ENCODE measurements at regions not wholly inside any gene's neighbourhood (a gene's known extent, or its start where the extent isn't known, plus 50 kb on each side); places are given as distances from the start of the nearest gene placed in this dataset.
"Not testable (repeated sequence)": the region's sequence is repeated elsewhere in the genome, so short reads cannot be mapped to it uniquely, and the experiment has no call there.

DNA sequence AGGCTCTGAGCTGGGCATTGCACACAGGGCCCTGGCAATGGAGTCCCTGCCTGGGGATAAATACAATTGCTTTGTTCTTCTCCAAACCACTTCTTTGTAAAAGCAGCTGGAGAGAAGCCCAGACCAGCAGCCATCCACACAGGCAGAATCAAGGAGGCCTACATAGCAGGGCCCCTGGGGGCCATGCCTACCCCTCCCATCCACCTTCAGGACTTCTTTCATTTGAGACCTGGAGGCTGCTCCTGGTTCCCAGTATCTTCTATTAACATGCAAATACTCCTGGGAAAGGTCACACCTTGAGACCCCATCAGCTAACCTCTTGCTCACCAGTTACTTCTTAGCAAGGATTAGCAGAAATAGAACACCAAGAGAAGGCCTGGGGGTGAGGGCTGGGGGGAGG is 511.1 kb downstream of the SOX6 start:
- Mint-ChIP-seq H3K4me3 (no peak overlapping the region), H3K36me3 (ENCODE audit: low read depth) (no peaks in the 10 kb centered on the region), H3K27ac (peak overlapping the region; percentile 53), H3K4me1 (peaks cover 26% of the 10 kb centered on the region), H3K27me3 (ENCODE audit: insufficient read depth) (no peaks in the 10 kb centered on the region), H3K9me3 (no peaks in the 10 kb centered on the region)
- Histone ChIP-seq H3K36me3 (ENCODE audit: control insufficient read depth, insufficient read depth, low read length) (no peaks in the 10 kb centered on the region), H3K27me3 (ENCODE audit: control insufficient read depth, insufficient read depth, low read length, poor library complexity, severe bottlenecking) (no peaks in the 10 kb centered on the region), H3K27ac (ENCODE audit: low read depth, low read length) (peak overlapping the region; percentile 72), H3K9ac (ENCODE audit: extremely low read depth, low read length, poor library complexity, severe bottlenecking) (no peak overlapping the region), H3K4me3 (ENCODE audit: low read length) (no peak overlapping the region), H3K4me1 (ENCODE audit: control insufficient read depth, insufficient read depth, low read length) (peaks cover 19% of the 10 kb centered on the region), H3K9me3 (ENCODE audit: control insufficient read depth, low read length) (no peaks in the 10 kb centered on the region)
- DNase-seq, result peak; percentile 83
- no peak for TF ChIP-seq CTCF (conservative IDR thresholded peaks at IDR 0.05)

DNA sequence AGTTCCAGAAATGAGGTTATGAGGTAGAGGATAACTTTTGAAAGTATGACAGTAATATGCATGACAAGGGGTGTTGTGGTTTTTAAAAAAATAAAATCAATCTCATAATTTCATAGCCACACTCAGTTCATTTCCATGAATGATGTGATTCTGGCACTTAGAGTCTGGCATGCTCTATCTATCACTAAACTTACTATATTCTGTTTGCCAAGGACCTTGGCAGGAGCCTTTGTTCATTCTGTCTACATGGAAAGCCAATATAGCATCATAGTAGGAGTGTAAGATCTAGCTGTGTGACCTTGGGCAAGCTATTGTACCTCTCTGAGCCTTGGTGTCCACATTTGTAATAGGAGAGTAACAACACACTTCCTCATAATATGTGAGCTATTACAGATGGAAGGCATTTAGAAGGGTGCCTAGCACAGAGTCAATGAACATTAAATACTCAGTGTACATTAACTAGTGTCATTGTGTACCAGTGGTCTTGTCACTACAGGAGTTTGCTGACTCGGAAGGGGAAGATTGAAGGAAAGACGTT is 507.6 kb downstream of the SOX6 start:
- Mint-ChIP-seq H3K9me3 (no peaks in the 10 kb centered on the region), H3K4me3 (no peak overlapping the region), H3K27ac (no peak overlapping the region), H3K36me3 (ENCODE audit: low read depth) (no peaks in the 10 kb centered on the region), H3K27me3 (ENCODE audit: insufficient read depth) (peaks cover 2% of the 10 kb centered on the region), H3K4me1 (peaks cover 28% of the 10 kb centered on the region)
- Histone ChIP-seq H3K9me3 (ENCODE audit: control insufficient read depth, low read length) (no peaks in the 10 kb centered on the region), H3K36me3 (ENCODE audit: control insufficient read depth, insufficient read depth, low read length) (no peaks in the 10 kb centered on the region), H3K9ac (ENCODE audit: extremely low read depth, low read length, poor library complexity, severe bottlenecking) (no peak overlapping the region), H3K27me3 (ENCODE audit: control insufficient read depth, insufficient read depth, low read length, poor library complexity, severe bottlenecking) (no peaks in the 10 kb centered on the region), H3K27ac (ENCODE audit: low read depth, low read length) (no peak overlapping the region), H3K4me3 (ENCODE audit: low read length) (no peak overlapping the region), H3K4me1 (ENCODE audit: control insufficient read depth, insufficient read depth, low read length) (peaks cover 17% of the 10 kb centered on the region)
- DNase-seq, result no peak
- WGBS, 2 experiments (ENCODE audit: insufficient coverage in 1 of 2, insufficient read length in 1 of 2), result 83 to 95% methylated on average over 2 of the region's 2 CpGs
- TF ChIP-seq CTCF (conservative IDR thresholded peaks at IDR 0.05), result no peak

DNA sequence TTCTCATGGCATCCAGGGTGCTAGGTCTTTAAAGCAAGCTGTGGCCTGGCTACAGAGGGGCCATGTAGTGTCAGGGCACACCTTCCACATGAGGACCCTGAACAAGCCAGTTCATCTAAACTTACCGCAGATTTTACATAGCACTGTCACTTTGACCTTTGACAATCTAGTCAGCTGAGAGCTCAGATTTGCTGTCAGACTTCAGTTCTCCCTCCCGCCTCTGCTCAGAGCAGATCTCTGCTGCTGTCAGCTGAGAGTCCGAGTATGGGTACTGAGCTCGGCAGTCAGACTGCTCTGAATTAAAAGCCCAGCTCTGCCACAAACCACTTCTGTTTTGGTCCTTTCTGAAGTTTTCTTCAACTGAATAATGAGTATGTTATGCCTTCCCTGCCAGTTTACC is 507.1 kb downstream of the SOX6 start:
- no peaks in the 10 kb centered on the region for H3K36me3 ChIP-seq (ENCODE audit: control insufficient read depth, insufficient read depth, low read length)
- DNase-seq, result no peak
- H3K4me1 Mint-ChIP-seq, result peaks cover 24% of the 10 kb centered on the region
- H3K9ac ChIP-seq (ENCODE audit: extremely low read depth, low read length, poor library complexity, severe bottlenecking), result no peak overlapping the region
- no peak overlapping the region for H3K4me3 Mint-ChIP-seq
- H3K27ac ChIP-seq (ENCODE audit: low read depth, low read length), result no peak overlapping the region
- TF ChIP-seq CTCF (conservative IDR thresholded peaks at IDR 0.05), result no peak
- H3K36me3 Mint-ChIP-seq (ENCODE audit: low read depth), result no peaks in the 10 kb centered on the region
- no peaks in the 10 kb centered on the region for H3K27me3 ChIP-seq (ENCODE audit: control insufficient read depth, insufficient read depth, low read length, poor library complexity, severe bottlenecking)
- H3K27me3 Mint-ChIP-seq (ENCODE audit: insufficient read depth), result peaks cover 2% of the 10 kb centered on the region
- H3K9me3 Mint-ChIP-seq, result no peaks in the 10 kb centered on the region
- no peak overlapping the region for H3K4me3 ChIP-seq (ENCODE audit: low read length)
- H3K27ac Mint-ChIP-seq, result no peak overlapping the region
- peaks cover 16% of the 10 kb centered on the region for H3K4me1 ChIP-seq (ENCODE audit: control insufficient read depth, insufficient read depth, low read length)
- WGBS, 2 experiments (ENCODE audit: insufficient coverage in 1 of 2, insufficient read length in 1 of 2), result 90 to 95% methylated on average over 4 of the region's 4 CpGs
- H3K9me3 ChIP-seq (ENCODE audit: control insufficient read depth, low read length), result no peaks in the 10 kb centered on the region

- not testable (repeated sequence) for H3K27me3 Mint-ChIP-seq (ENCODE audit: insufficient read depth); H3K9me3 Mint-ChIP-seq; H3K4me3 Mint-ChIP-seq; H3K9me3 ChIP-seq (ENCODE audit: control insufficient read depth, low read length); DNase-seq; H3K27ac ChIP-seq (ENCODE audit: low read depth, low read length); H3K27me3 ChIP-seq (ENCODE audit: control insufficient read depth, insufficient read depth, low read length, poor library complexity, severe bottlenecking); H3K9ac ChIP-seq (ENCODE audit: extremely low read depth, low read length, poor library complexity, severe bottlenecking); H3K4me3 ChIP-seq (ENCODE audit: low read length); H3K36me3 Mint-ChIP-seq (ENCODE audit: low read depth); H3K27ac Mint-ChIP-seq; H3K36me3 ChIP-seq (ENCODE audit: control insufficient read depth, insufficient read depth, low read length)
- H3K4me1 Mint-ChIP-seq, result peaks cover 25% of the 10 kb centered on the region
- peaks cover 15% of the 10 kb centered on the region for H3K4me1 ChIP-seq (ENCODE audit: control insufficient read depth, insufficient read depth, low read length)
These were observed 506.0 kb downstream of the SOX6 start for GRCh38 chr11:15850335-15850734.

Data from endodermal cell (in vitro differentiated cells).